Tibial nerve (tissue), 4 donors: ENCODE measurements at regions not wholly inside any gene's neighbourhood (a gene's known extent, or its start where the extent isn't known, plus 50 kb on each side); places are given as distances from the start of the nearest gene placed in this dataset.

Source experiments
- DNase-seq, 2 donors: peaks; one replicate each; pipeline ENCODE4 v3.0.0-alpha.2; 2019; ENCODE audit warnings: low spot score in 2 of 2
- H3K27ac ChIP-seq, 4 donors: fragments of 200-600 bp; sonication (generic) in 3 of 4; one replicate each; pipeline ENCODE4 v1.5.1; 2017 to 2019; ENCODE audit warnings: mild to moderate bottlenecking in 1 of 4
- H3K27me3 ChIP-seq, 2 donors: fragments of 200-600 bp; sonication (generic) in 1 of 2; one replicate each; pipeline versions ENCODE4 v1.5.1 to v1.6.0; 2017 to 2019
- H3K36me3 ChIP-seq, 3 donors: fragments of 200-600 bp; sonication (generic); one replicate each; pipeline ENCODE4 v1.5.1; 2018 to 2019
- H3K4me1 ChIP-seq, 4 donors: fragments of 200-600 bp; sonication (generic) in 3 of 4; one replicate each; pipeline ENCODE4 v1.5.1; 2017 to 2019
- H3K4me3 ChIP-seq, 4 donors: fragments of 200-600 bp; sonication (generic) in 3 of 4; one replicate each; pipeline ENCODE4 v1.5.1; 2017 to 2019; ENCODE audit warnings: mild to moderate bottlenecking in 1 of 4, moderate library complexity in 1 of 4
- H3K9me3 ChIP-seq, 4 donors: fragments of 200-600 bp; sonication (generic) in 3 of 4; one replicate each; pipeline ENCODE4 v1.5.1; 2017 to 2019
- CTCF ChIP-seq, 5 experiments: fragments of 200-600 bp in 3 of 5; fragments of 450-650 bp in 2 of 5; sonication (generic) in 3 of 5; IDR thresholded peaks; one replicate each; pipeline ENCODE4 v1.5.1; 2016 to 2019; ENCODE audit warnings: antibody characterized with exemption in 5 of 5, mild to moderate bottlenecking in 3 of 5, moderate library complexity in 2 of 5
- EP300 ChIP-seq, 2 donors: sonication (generic); formaldehyde crosslinking; IDR thresholded peaks; one replicate each; pipeline ENCODE4 v1.6.1; 2017; ENCODE audit warnings: antibody characterized with exemption in 2 of 2, mild to moderate bottlenecking in 1 of 2
- POLR2A ChIP-seq, 2 donors: fragments of 450-650 bp; IDR thresholded peaks; one replicate each; pipeline ENCODE4 v1.6.1; 2017; ENCODE audit warnings: antibody characterized with exemption in 2 of 2, mild to moderate bottlenecking in 2 of 2, moderate library complexity in 2 of 2
- WGBS, 2 donors: methylation state at CpG; one replicate each; pipeline ENCODE4 v1.1.5; 2018; 5-methylcytosine and 5-hydroxymethylcytosine counted together

GRCh38 chr12:68505970-68506369, 104.7 kb upstream of the RAP1B start:
- H3K4me3 ChIP-seq = no peak overlapping the region

DNA sequence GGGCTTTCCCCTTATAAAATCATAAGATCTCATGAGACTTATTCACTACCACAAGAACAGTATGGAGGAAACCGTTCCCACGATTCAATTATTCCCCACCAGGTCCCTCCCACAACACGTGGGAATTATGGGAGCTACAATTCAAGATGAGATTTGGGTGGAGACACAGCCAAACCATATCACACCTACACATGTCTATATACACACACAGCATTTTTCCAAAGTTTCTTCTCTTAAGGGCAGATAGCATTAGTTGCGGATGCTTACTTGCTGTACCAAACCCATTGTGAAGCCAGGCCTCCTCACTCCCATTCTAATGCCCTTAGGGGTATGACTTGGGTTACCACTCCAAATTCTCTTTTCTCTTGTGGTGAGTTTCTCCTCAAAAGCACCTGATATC, 104.1 kb upstream of the RAP1B start:
- Histone ChIP-seq H3K4me3 (no peak overlapping the region), H3K4me1 (no peaks in the 10 kb centered on the region), H3K9me3 (no peaks in the 10 kb centered on the region), H3K27ac (no peak overlapping the region), H3K27me3 (no peaks in the 10 kb centered on the region), H3K36me3 (no peaks in the 10 kb centered on the region)
- TF ChIP-seq POLR2A (IDR thresholded peaks at IDR 0.05) (no peak), CTCF (IDR thresholded peaks at IDR 0.05) (no peak), EP300 (IDR thresholded peaks at IDR 0.05) (no peak)
- 84 to 88% methylated on average over 4 of the region's 4 CpGs for WGBS, 2 donors
- DNase-seq = no peak

More at GRCh38 chr12:68505970-68506369, 104.7 kb upstream of the RAP1B start:
- Histone ChIP-seq H3K4me1 (no peaks in the 10 kb centered on the region), H3K36me3 (no peaks in the 10 kb centered on the region), H3K9me3 (no peaks in the 10 kb centered on the region), H3K27ac (no peak overlapping the region), H3K27me3 (no peaks in the 10 kb centered on the region)
- 79% methylated on average over 1 of the region's 1 CpG for WGBS, 2 donors
- DNase-seq = no peak
- TF ChIP-seq CTCF (IDR thresholded peaks at IDR 0.05) = no peak
- TF ChIP-seq EP300 (IDR thresholded peaks at IDR 0.05) = no peak
- no peak for TF ChIP-seq POLR2A (IDR thresholded peaks at IDR 0.05)

DNA sequence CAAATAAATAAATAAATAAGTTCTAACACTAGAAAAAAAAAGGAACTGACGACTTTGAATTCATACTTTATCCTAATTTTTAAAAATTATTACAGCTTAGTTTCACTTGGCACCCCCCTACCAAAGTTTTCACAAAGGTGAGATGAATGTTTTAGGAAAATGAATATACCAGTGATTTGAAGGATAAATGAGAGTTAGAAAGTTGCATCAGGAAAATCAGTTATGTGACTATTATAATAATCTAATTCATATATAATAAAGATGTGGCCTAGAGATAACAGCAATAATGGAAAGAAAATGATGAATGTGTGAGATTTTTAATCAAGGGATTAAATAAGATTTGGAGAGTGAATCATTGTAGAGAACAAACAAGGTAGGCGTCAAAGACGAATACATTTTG, 103.0 kb upstream of the RAP1B start:
- no peaks in the 10 kb centered on the region for H3K27me3 ChIP-seq
- no peak overlapping the region for H3K4me3 ChIP-seq
- H3K9me3 ChIP-seq = no peaks in the 10 kb centered on the region
- 91% methylated on average over 3 of the region's 3 CpGs for WGBS, 2 donors
- H3K27ac ChIP-seq = no peak overlapping the region
- no peaks in the 10 kb centered on the region for H3K36me3 ChIP-seq
- TF ChIP-seq CTCF (IDR thresholded peaks at IDR 0.05) (no peak), POLR2A (IDR thresholded peaks at IDR 0.05) (no peak)
- H3K4me1 ChIP-seq = no peaks in the 10 kb centered on the region
- no peak for DNase-seq

- no peak overlapping the region for H3K4me3 ChIP-seq
- H3K4me1 ChIP-seq = no peaks in the 10 kb centered on the region
- no peaks in the 10 kb centered on the region for H3K27me3 ChIP-seq
- WGBS, 2 donors = 87 to 88% methylated on average over 2 of the region's 2 CpGs
- DNase-seq = no peak
- no peaks in the 10 kb centered on the region for H3K9me3 ChIP-seq
- no peaks in the 10 kb centered on the region for H3K36me3 ChIP-seq
- no peak for TF ChIP-seq CTCF (IDR thresholded peaks at IDR 0.05)
- TF ChIP-seq EP300 (IDR thresholded peaks at IDR 0.05) = no peak
- no peak for TF ChIP-seq POLR2A (IDR thresholded peaks at IDR 0.05)
- no peak overlapping the region for H3K27ac ChIP-seq
These were observed 102.1 kb upstream of the RAP1B start for GRCh38 chr12:68508576-68508975.

DNA sequence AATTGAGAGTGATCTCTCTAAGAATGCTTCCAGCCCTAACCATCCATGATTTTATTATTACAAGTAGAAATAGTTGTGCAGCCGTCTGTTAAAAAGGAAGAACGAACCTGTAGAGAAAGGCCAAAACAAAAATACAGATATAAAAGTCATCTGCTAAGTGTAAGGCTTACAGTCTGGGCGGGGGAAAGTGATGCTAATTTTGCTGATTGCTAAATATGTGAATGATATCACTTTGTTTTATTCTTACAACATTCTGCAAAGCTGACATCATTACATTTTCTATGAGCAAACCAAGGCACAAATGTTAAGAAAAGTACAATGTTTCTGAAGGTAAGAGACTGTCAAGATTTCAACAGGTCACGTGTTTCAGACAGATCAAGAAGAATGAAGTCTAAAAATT, 101.5 kb upstream of the RAP1B start:
- H3K27ac ChIP-seq = no peak overlapping the region
- H3K36me3 ChIP-seq = no peaks in the 10 kb centered on the region
- 89 to 94% methylated on average over 4 of the region's 4 CpGs for WGBS, 2 donors
- DNase-seq = no peak
- TF ChIP-seq EP300 (IDR thresholded peaks at IDR 0.05) (no peak), CTCF (IDR thresholded peaks at IDR 0.05) (no peak), POLR2A (IDR thresholded peaks at IDR 0.05) (no peak)
- H3K27me3 ChIP-seq = no peaks in the 10 kb centered on the region
- H3K9me3 ChIP-seq = no peaks in the 10 kb centered on the region
- H3K4me1 ChIP-seq = no peaks in the 10 kb centered on the region
- H3K4me3 ChIP-seq = no peak overlapping the region
